Activated B cell treated with CpG ODN at 0.5 μM for 24 hours (primary cell): ENCODE measurements at regions not wholly inside any gene's neighbourhood (a gene's known extent, or its start where the extent isn't known, plus 50 kb on each side); places are given as distances from the start of the nearest gene placed in this dataset.

Source experiments
- ATAC-seq: fragments of 200-7000 bp; cut with Tn5 transposase; one replicate; pipeline ENCODE4 v1.10.0; 2021; ENCODE audit warnings: low read depth, mild to moderate bottlenecking, moderate library complexity
- CTCF ChIA-PET: fragments of 350-600 bp; sonication (Branson Sonifier 250); formaldehyde crosslinking; loops from one replicate; lab custom pipeline; 2021; ENCODE audit warnings: antibody characterized with exemption; lab: Charles Lee
- POLR2A ChIA-PET: fragments of 350-600 bp; sonication (Branson Sonifier 250); formaldehyde crosslinking; loops from one replicate; lab custom pipeline; 2021; ENCODE audit warnings: antibody characterized with exemption; lab: Charles Lee
- DNase-seq: peaks from one replicate; pipeline ENCODE4 v3.0.0; 2022
- H3K27ac Mint-ChIP-seq: one replicate; pipeline ENCODE4 v1.8.0; 2020; ENCODE audit warnings: mixed read lengths
- H3K27me3 Mint-ChIP-seq: one replicate; pipeline ENCODE4 v1.8.0; 2021; ENCODE audit warnings: mixed read lengths
- H3K36me3 Mint-ChIP-seq: one replicate; pipeline ENCODE4 v1.8.0; 2021; ENCODE audit warnings: low read depth, mixed read lengths
- H3K4me1 Mint-ChIP-seq: one replicate; pipeline ENCODE4 v1.8.0; 2021; ENCODE audit warnings: mixed read lengths
- H3K4me3 Mint-ChIP-seq: one replicate; pipeline ENCODE4 v1.8.0; 2020; ENCODE audit warnings: mild to moderate bottlenecking, mixed read lengths
- H3K9me3 Mint-ChIP-seq: one replicate; pipeline ENCODE4 v1.8.0; 2020; ENCODE audit warnings: mixed read lengths
- CTCF ChIP-seq: fragments of 200-600 bp; IDR thresholded peaks from one replicate; pipeline ENCODE4 v1.8.0; 2022; ENCODE audit warnings: antibody characterized with exemption, mild to moderate bottlenecking
- intact Hi-C: fragments of 100-400 bp; cut with micrococcal nuclease; formaldehyde crosslinking; loops from one replicate; pipeline ENCODE4 v1.15.1; 2024

- H3K9me3 Mint-ChIP-seq = no peaks in the 10 kb centered on the region
- ChIA-PET CTCF (no interaction called here), POLR2A (no interaction called here)
- ATAC-seq (no peak), DNase-seq (no peak)
- no peaks in the 10 kb centered on the region for H3K27me3 Mint-ChIP-seq
- H3K36me3 Mint-ChIP-seq = no peaks in the 10 kb centered on the region
- no peak overlapping the region for H3K27ac Mint-ChIP-seq
- TF ChIP-seq CTCF = no peak
- intact Hi-C loops = no loop called here
- no peaks in the 10 kb centered on the region for H3K4me1 Mint-ChIP-seq
- no peak overlapping the region for H3K4me3 Mint-ChIP-seq
Observed at GRCh38 chr12:98085046-98085755, 430.2 kb upstream of the TMPO start.

- ATAC-seq (no peak), DNase-seq (no peak)
- Mint-ChIP-seq H3K4me1 (no peaks in the 10 kb centered on the region), H3K27me3 (no peaks in the 10 kb centered on the region), H3K36me3 (no peaks in the 10 kb centered on the region), H3K4me3 (no peak overlapping the region), H3K27ac (no peak overlapping the region), H3K9me3 (no peaks in the 10 kb centered on the region)
- POLR2A ChIA-PET = no interaction called here
- CTCF ChIA-PET = no interaction called here
- no peak for TF ChIP-seq CTCF
- intact Hi-C loops = no loop called here
Observed at GRCh38 chr12:98090731-98091130, 424.7 kb upstream of the TMPO start.

GRCh38 chr12:98096436-98096835, 419.0 kb upstream of the TMPO start:
- no peak overlapping the region for H3K27ac Mint-ChIP-seq
- TF ChIP-seq CTCF = no peak
- DNase-seq (no peak), ATAC-seq (no peak)
- intact Hi-C loops = no loop called here
- no peaks in the 10 kb centered on the region for H3K36me3 Mint-ChIP-seq
- no peaks in the 10 kb centered on the region for H3K27me3 Mint-ChIP-seq
- H3K4me1 Mint-ChIP-seq = no peaks in the 10 kb centered on the region
- ChIA-PET POLR2A (no interaction called here), CTCF (no interaction called here)
- no peak overlapping the region for H3K4me3 Mint-ChIP-seq
- peaks cover 5% of the 10 kb centered on the region for H3K9me3 Mint-ChIP-seq

- intact Hi-C loops = no loop called here
- H3K36me3 Mint-ChIP-seq = no peaks in the 10 kb centered on the region
- no peak for TF ChIP-seq CTCF
- no peak overlapping the region for H3K4me3 Mint-ChIP-seq
- H3K27me3 Mint-ChIP-seq = no peaks in the 10 kb centered on the region
- ChIA-PET CTCF (no interaction called here), POLR2A (no interaction called here)
- H3K9me3 Mint-ChIP-seq = no peaks in the 10 kb centered on the region
- H3K27ac Mint-ChIP-seq = no peak overlapping the region
- no peak for ATAC-seq
- no peaks in the 10 kb centered on the region for H3K4me1 Mint-ChIP-seq
- DNase-seq = no peak
Observed at GRCh38 chr12:98106031-98106683, 409.2 kb upstream of the TMPO start.

GRCh38 chr12:98109266-98109665, 406.1 kb upstream of the TMPO start:
- no peak overlapping the region for H3K27ac Mint-ChIP-seq
- ATAC-seq (no peak), DNase-seq (no peak)
- H3K27me3 Mint-ChIP-seq = no peaks in the 10 kb centered on the region
- ChIA-PET POLR2A (no interaction called here), CTCF (no interaction called here)
- TF ChIP-seq CTCF = no peak
- intact Hi-C loops = no loop called here
- H3K36me3 Mint-ChIP-seq = no peaks in the 10 kb centered on the region
- H3K4me3 Mint-ChIP-seq = no peak overlapping the region
- no peaks in the 10 kb centered on the region for H3K9me3 Mint-ChIP-seq
- H3K4me1 Mint-ChIP-seq = no peaks in the 10 kb centered on the region
